Cardiac septum (tissue), 1 donor: ENCODE measurements at regions not wholly inside any gene's neighbourhood (a gene's known extent, or its start where the extent isn't known, plus 50 kb on each side); places are given as distances from the start of the nearest gene placed in this dataset.

Source experiments
- DNase-seq: peaks from one replicate; pipeline ENCODE4 v3.0.0-alpha.2; 2020; ENCODE audit warnings: low spot score
- intact Hi-C: fragments of 100-400 bp; cut with DNase I; formaldehyde crosslinking; loops from one replicate; pipeline ENCODE4 v1.14.0; 2022
- donor health status: DM: no; HTN: no; CAD: no.

- no peak for DNase-seq
Observed at GRCh38 chr16:48659940-48660339, 50.0 kb upstream of the N4BP1 start.

More at GRCh38 chr16:48659940-48660339, 50.0 kb upstream of the N4BP1 start:
- intact Hi-C loops: no loop called here
